Colonic mucosa (tissue), 4 donors: ENCODE measurements at regions not wholly inside any gene's neighbourhood (a gene's known extent, or its start where the extent isn't known, plus 50 kb on each side); places are given as distances from the start of the nearest gene placed in this dataset.
A peak's percentile ranks its signal among the peaks of the same experiment; 100 is the strongest.
"Not testable (repeated sequence)": the region's sequence is repeated elsewhere in the genome, so short reads cannot be mapped to it uniquely, and the experiment has no call there.

ENCODE experiments used
- DNase-seq: peaks from one replicate; pipeline ENCODE4 v3.0.0-alpha.2; 2020
- H3K27ac ChIP-seq: fragments of 200-600 bp; one replicate; pipeline ENCODE4 v1.8.0; 2021
- H3K27me3 ChIP-seq: fragments of 200-600 bp; one replicate; pipeline ENCODE4 v1.8.0; 2021
- H3K36me3 ChIP-seq: fragments of 200-600 bp; one replicate; pipeline ENCODE4 v1.8.0; 2021
- H3K4me1 ChIP-seq: fragments of 200-600 bp; one replicate; pipeline ENCODE4 v1.8.0; 2021; ENCODE audit warnings: mild to moderate bottlenecking
- H3K4me3 ChIP-seq: fragments of 200-600 bp; one replicate; pipeline ENCODE4 v1.8.0; 2021
- H3K9ac ChIP-seq, 2 donors: one replicate each; pipeline ENCODE4 v1.7.0; 2013; ENCODE audit warnings: control low read depth in 2 of 2, low read depth in 2 of 2, low read length in 2 of 2
- H3K9me3 ChIP-seq: fragments of 200-600 bp; one replicate; pipeline ENCODE4 v1.8.0; 2021
- CTCF ChIP-seq: fragments of 200-600 bp; IDR thresholded peaks from one replicate; pipeline ENCODE4 v1.8.0; 2022; ENCODE audit warnings: antibody characterized with exemption, mild to moderate bottlenecking
- intact Hi-C: fragments of 100-400 bp; cut with DNase I; formaldehyde crosslinking; loops from one replicate; pipeline ENCODE4 v1.14.1; 2022
- donor health status: healthy.
- donor health status: DM: no; HTN: no; CAD: no.
- donor health status: DM: no; HTN: no; CAD: no.

GRCh38 chr14:89674240-89674639 lies 257.2 kb upstream of the FOXN3 start:
- H3K9ac ChIP-seq = no peak overlapping the region
- H3K27me3 ChIP-seq = no peaks in the 10 kb centered on the region
- no peaks in the 10 kb centered on the region for H3K9me3 ChIP-seq
- peaks cover 5% of the 10 kb centered on the region for H3K4me1 ChIP-seq
- TF ChIP-seq CTCF = no peak
- no peaks in the 10 kb centered on the region for H3K36me3 ChIP-seq
- intact Hi-C loops = no loop called here
- no peak overlapping the region for H3K4me3 ChIP-seq
- H3K27ac ChIP-seq = no peak overlapping the region
- no peak for DNase-seq

- intact Hi-C loops = no loop called here
- Histone ChIP-seq H3K27ac (peak overlapping the region; percentile 39), H3K9me3 (no peaks in the 10 kb centered on the region), H3K4me3 (no peak overlapping the region), H3K27me3 (no peaks in the 10 kb centered on the region), H3K4me1 (peaks cover 5% of the 10 kb centered on the region), H3K36me3 (no peaks in the 10 kb centered on the region), H3K9ac (peak overlapping the region in 1 of 2 donors; percentile 38)
- DNase-seq = peak; percentile 66
- TF ChIP-seq CTCF = no peak
Observed at GRCh38 chr14:89673512-89674225, 256.6 kb upstream of the FOXN3 start.

- Histone ChIP-seq H3K4me3 (no peak overlapping the region), H3K27ac (peak overlapping the region; percentile 39), H3K4me1 (peaks cover 5% of the 10 kb centered on the region), H3K27me3 (no peaks in the 10 kb centered on the region), H3K9ac (peak overlapping the region in 1 of 2 donors; percentile 38), H3K36me3 (no peaks in the 10 kb centered on the region), H3K9me3 (no peaks in the 10 kb centered on the region)
- DNase-seq = peak; percentile 83
- intact Hi-C loops = no loop called here
- no peak for TF ChIP-seq CTCF
Observed at GRCh38 chr14:89672636-89673511, 255.8 kb upstream of the FOXN3 start.

DNA sequence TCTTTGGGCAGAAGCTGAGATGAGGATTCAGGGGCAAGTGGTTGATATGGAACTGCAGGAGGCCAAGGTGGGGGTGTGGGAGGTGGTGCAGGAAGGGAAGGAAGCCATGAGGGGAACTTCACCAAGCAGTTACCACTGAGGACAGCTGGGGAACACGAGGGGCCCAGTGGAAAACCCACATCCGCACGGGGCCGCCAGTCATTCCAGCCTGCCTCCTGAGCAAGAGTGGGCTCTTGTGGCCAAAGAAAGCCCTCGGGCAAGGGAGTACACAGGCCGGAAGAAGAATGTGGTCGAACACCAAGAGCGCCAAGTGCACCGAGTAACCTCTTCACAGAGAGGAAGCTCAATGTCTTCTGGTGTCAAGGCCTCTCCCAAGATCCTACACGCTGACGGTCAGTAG lies 252.2 kb upstream of the FOXN3 start:
- Histone ChIP-seq H3K36me3 (no peaks in the 10 kb centered on the region), H3K27ac (no peak overlapping the region), H3K9ac (no peak overlapping the region), H3K4me3 (no peak overlapping the region), H3K9me3 (no peaks in the 10 kb centered on the region), H3K4me1 (peaks cover 5% of the 10 kb centered on the region), H3K27me3 (no peaks in the 10 kb centered on the region)
- no peak for TF ChIP-seq CTCF
- intact Hi-C loops = no loop called here
- DNase-seq = no peak

DNA sequence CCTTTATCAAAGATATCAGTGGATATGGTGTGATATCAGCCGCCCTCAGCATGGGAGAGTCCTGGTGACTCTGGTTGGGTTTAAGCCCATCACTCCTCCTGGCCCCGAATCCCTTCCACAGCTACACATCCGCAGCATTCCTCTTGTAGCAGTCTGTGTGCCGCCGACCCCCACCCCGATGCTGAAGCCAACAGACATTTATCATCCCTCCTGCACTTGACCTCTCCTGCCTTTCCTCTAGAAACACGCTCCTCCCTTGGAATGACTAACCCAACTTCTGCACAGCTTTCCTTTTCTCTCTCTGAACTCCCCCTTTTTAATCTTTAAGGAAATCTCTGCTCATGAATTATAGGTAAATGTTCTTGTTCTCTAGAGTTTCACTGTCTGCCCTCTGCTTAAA lies 250.9 kb upstream of the FOXN3 start:
- Histone ChIP-seq H3K27me3 (no peaks in the 10 kb centered on the region), H3K9me3 (no peaks in the 10 kb centered on the region), H3K4me1 (peaks cover 5% of the 10 kb centered on the region), H3K4me3 (no peak overlapping the region), H3K36me3 (no peaks in the 10 kb centered on the region), H3K9ac (no peak overlapping the region), H3K27ac (no peak overlapping the region)
- intact Hi-C loops = no loop called here
- no peak for TF ChIP-seq CTCF
- no peak for DNase-seq

GRCh38 chr14:89665300-89666081 lies 248.5 kb upstream of the FOXN3 start:
- DNase-seq, H3K4me3 ChIP-seq, H3K9me3 ChIP-seq, H3K4me1 ChIP-seq, H3K27ac ChIP-seq, H3K27me3 ChIP-seq, H3K9ac ChIP-seq, H3K36me3 ChIP-seq, intact Hi-C loops: not testable (repeated sequence)
